Mesendoderm (in vitro differentiated cells): ENCODE measurements at regions not wholly inside any gene's neighbourhood (a gene's known extent, or its start where the extent isn't known, plus 50 kb on each side); places are given as distances from the start of the nearest gene placed in this dataset.

Source experiments
- DNase-seq: peaks from one replicate; pipeline ENCODE4 v3.0.0; 2013
- H2AK5ac ChIP-seq: 2 replicates; pipeline ENCODE4 v1.6.1; 2013; ENCODE audit warnings: low read length, inconsistent platforms
- H2BK120ac ChIP-seq: 2 replicates; pipeline ENCODE4 v1.6.1; 2013; ENCODE audit warnings: low read depth, mild to moderate bottlenecking, low read length, moderate library complexity, mixed read lengths
- H2BK15ac ChIP-seq: replicated peaks from 2 replicates; pipeline ENCODE4 v1.6.1; 2013; ENCODE audit warnings: low read depth, mild to moderate bottlenecking, moderate library complexity
- H2BK5ac ChIP-seq: 2 replicates; pipeline ENCODE4 v1.6.1; 2013; ENCODE audit warnings: low read length, inconsistent platforms
- H3K18ac ChIP-seq: 2 replicates; pipeline ENCODE4 v1.6.1; 2013; ENCODE audit warnings: mild to moderate bottlenecking, low read length, mixed read lengths
- H3K23ac ChIP-seq: one replicate; pipeline ENCODE4 v1.6.1; 2013; ENCODE audit warnings: low read length
- H3K27ac ChIP-seq: 2 replicates; pipeline ENCODE4 v1.5.1; 2013; ENCODE audit warnings: low read depth, mild to moderate bottlenecking, inconsistent platforms, low read length, moderate library complexity
- H3K27me3 ChIP-seq: 2 replicates; pipeline ENCODE4 v1.6.1; 2013; ENCODE audit warnings: low read length, control low read depth, mild to moderate bottlenecking, inconsistent platforms; ENCODE audit not compliant: insufficient read depth, poor library complexity
- H3K36me3 ChIP-seq: 2 replicates; pipeline ENCODE4 v1.6.1; 2013; ENCODE audit warnings: low read length, inconsistent platforms; ENCODE audit not compliant: control insufficient read depth, insufficient read depth
- H3K4ac ChIP-seq: one replicate; pipeline ENCODE4 v1.6.1; 2013; ENCODE audit warnings: low read depth, mild to moderate bottlenecking, low read length, moderate library complexity
- H3K4me1 ChIP-seq: 2 replicates; pipeline ENCODE4 v1.6.1; 2013; ENCODE audit warnings: low read depth, low read length, inconsistent platforms; ENCODE audit not compliant: control insufficient read depth
- H3K4me2 ChIP-seq: 2 replicates; pipeline ENCODE4 v1.6.1; 2013; ENCODE audit warnings: low read length
- H3K4me3 ChIP-seq: 2 replicates; pipeline ENCODE4 v1.5.1; 2013; ENCODE audit warnings: mild to moderate bottlenecking, low read length
- H3K56ac ChIP-seq: one replicate; pipeline ENCODE4 v1.6.1; 2013; ENCODE audit warnings: low read length
- H3K79me1 ChIP-seq: 2 replicates; pipeline ENCODE4 v1.6.1; 2013; ENCODE audit warnings: low read length, inconsistent platforms
- H3K79me2 ChIP-seq: 2 replicates; pipeline ENCODE4 v1.6.1; 2013; ENCODE audit warnings: mild to moderate bottlenecking, low read length; ENCODE audit not compliant: control insufficient read depth, insufficient read depth
- H3K9ac ChIP-seq: 2 replicates; pipeline ENCODE4 v1.6.1; 2013; ENCODE audit warnings: low read length, inconsistent platforms
- H4K5ac ChIP-seq: one replicate; pipeline ENCODE4 v1.6.1; 2013; ENCODE audit warnings: low read length
- H4K8ac ChIP-seq: one replicate; pipeline ENCODE4 v1.6.1; 2013; ENCODE audit warnings: low read depth, mild to moderate bottlenecking, control low read depth, low read length, moderate library complexity
- WGBS: extraction: QIAGEN DNeasy Blood & Tissue Kit; methylation state at CpG from one replicate; pipeline ENCODE4 v1.1.7; 2013; ENCODE audit warnings: low lambda C conversion rate, missing lambda C conversion rate; ENCODE audit not compliant: insufficient coverage; ENCODE audit errors: extremely low coverage; 5-methylcytosine and 5-hydroxymethylcytosine counted together

- DNase-seq: no peak
- WGBS: no CpG with 5 or more reads among the region's 3 CpGs
- Histone ChIP-seq H3K79me1 (no peaks in the 10 kb centered on the region), H3K79me2 (no peaks in the 10 kb centered on the region), H3K4ac (no peak overlapping the region), H3K4me2 (no peak overlapping the region), H3K36me3 (no peaks in the 10 kb centered on the region), H3K4me3 (no peak overlapping the region), H3K4me1 (no peaks in the 10 kb centered on the region), H4K5ac (no peak overlapping the region), H2BK120ac (no peak overlapping the region), H3K23ac (no peak overlapping the region), H3K27ac (no peak overlapping the region), H3K9ac (no peak overlapping the region), H2BK15ac (no peak overlapping the region), H4K8ac (no peak overlapping the region), H3K27me3 (no peaks in the 10 kb centered on the region), H2BK5ac (no peak overlapping the region), H3K56ac (no peak overlapping the region), H2AK5ac (no peak overlapping the region), H3K18ac (no peak overlapping the region)
Observed at GRCh38 chr20:10868299-10868698, 194.5 kb upstream of the JAG1 start.

DNA sequence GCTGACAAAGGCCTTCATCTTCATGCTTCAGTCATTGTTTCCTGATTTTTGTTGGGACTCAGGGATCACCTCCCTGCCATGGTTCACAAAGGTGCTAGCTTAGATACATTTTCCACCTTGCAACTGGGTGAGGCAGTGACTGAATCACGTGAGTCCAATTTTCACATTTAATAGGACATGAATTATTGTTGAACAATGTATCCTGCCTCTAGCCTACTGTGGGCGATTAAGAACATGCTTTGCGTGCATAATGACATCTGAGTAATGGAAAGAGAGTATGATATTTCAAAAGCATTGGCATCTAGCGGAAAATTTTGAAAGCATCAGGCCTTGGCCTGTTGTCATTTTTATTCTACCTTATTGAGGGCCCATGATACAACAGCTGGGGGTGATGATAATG is 199.2 kb upstream of the JAG1 start:
- no peak overlapping the region for H2AK5ac ChIP-seq
- H3K27ac ChIP-seq: no peak overlapping the region
- no peaks in the 10 kb centered on the region for H3K79me2 ChIP-seq
- no peaks in the 10 kb centered on the region for H3K36me3 ChIP-seq
- no peaks in the 10 kb centered on the region for H3K79me1 ChIP-seq
- no peaks in the 10 kb centered on the region for H3K27me3 ChIP-seq
- H2BK15ac ChIP-seq: no peak overlapping the region
- no CpG with 5 or more reads among the region's 4 CpGs for whole genome bisulfite sequencing
- no peaks in the 10 kb centered on the region for H3K4me1 ChIP-seq
- H3K9ac ChIP-seq: no peak overlapping the region
- H3K4me2 ChIP-seq: no peak overlapping the region
- no peak overlapping the region for H3K56ac ChIP-seq
- H4K5ac ChIP-seq: no peak overlapping the region
- no peak overlapping the region for H3K18ac ChIP-seq
- no peak overlapping the region for H3K4ac ChIP-seq
- H2BK5ac ChIP-seq: no peak overlapping the region
- no peak overlapping the region for H2BK120ac ChIP-seq
- no peak overlapping the region for H4K8ac ChIP-seq
- DNase-seq: no peak
- H3K4me3 ChIP-seq: no peak overlapping the region
- no peak overlapping the region for H3K23ac ChIP-seq

DNA sequence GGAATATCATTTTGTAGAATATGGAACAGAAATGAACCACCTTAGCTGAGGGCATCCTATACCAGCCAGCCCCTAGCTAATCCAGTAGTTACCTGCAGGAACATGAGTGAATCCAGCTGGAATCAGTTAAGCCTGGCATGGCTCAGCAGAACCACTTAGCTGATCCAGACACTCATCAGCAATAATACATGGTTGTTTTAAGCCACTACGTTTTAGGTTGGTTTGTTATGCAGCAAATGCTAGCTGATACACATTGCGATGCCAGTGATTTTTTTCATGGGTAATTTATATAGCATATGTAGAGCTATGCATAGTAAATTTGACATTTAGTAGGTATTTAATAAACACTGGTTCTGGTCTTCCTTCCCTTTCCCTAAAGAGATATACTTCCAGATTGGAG is 201.9 kb upstream of the JAG1 start:
- Histone ChIP-seq H3K4me3 (no peak overlapping the region), H3K79me2 (no peaks in the 10 kb centered on the region), H3K36me3 (no peaks in the 10 kb centered on the region), H3K27ac (no peak overlapping the region), H2AK5ac (no peak overlapping the region), H3K18ac (no peak overlapping the region), H3K4me1 (no peaks in the 10 kb centered on the region), H4K8ac (no peak overlapping the region), H4K5ac (no peak overlapping the region), H3K23ac (no peak overlapping the region), H2BK15ac (no peak overlapping the region), H3K79me1 (no peaks in the 10 kb centered on the region), H3K4me2 (no peak overlapping the region), H2BK120ac (no peak overlapping the region), H2BK5ac (no peak overlapping the region), H3K9ac (no peak overlapping the region), H3K4ac (no peak overlapping the region), H3K27me3 (no peaks in the 10 kb centered on the region), H3K56ac (no peak overlapping the region)
- DNase-seq: no peak
- WGBS: no CpG with 5 or more reads among the region's 2 CpGs

DNA sequence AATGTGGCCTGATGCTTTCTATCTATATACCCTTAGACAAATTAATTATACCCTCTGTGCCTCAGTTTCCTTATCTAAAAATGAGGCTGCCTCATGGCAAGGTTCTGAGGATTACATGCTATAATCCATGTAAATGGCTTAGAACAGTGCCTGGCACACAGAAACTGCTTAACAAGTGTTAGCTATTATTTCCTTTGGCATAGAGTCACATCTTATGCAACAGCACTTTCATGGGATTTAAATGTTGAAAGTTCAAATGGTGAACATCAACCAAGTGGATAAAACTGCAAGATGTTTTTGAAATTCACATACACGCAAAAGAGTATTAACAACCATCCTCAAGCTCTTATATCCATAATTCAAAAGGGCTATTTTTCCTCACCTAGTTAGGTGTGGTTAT is 202.8 kb upstream of the JAG1 start:
- Histone ChIP-seq H3K56ac (no peak overlapping the region), H4K8ac (no peak overlapping the region), H3K4me2 (no peak overlapping the region), H2BK120ac (no peak overlapping the region), H3K23ac (no peak overlapping the region), H3K27ac (no peak overlapping the region), H3K79me1 (no peaks in the 10 kb centered on the region), H3K79me2 (no peaks in the 10 kb centered on the region), H3K4me1 (no peaks in the 10 kb centered on the region), H2BK15ac (no peak overlapping the region), H3K9ac (no peak overlapping the region), H2AK5ac (no peak overlapping the region), H4K5ac (no peak overlapping the region), H2BK5ac (no peak overlapping the region), H3K18ac (no peak overlapping the region), H3K4me3 (no peak overlapping the region), H3K27me3 (no peaks in the 10 kb centered on the region), H3K36me3 (no peaks in the 10 kb centered on the region), H3K4ac (no peak overlapping the region)
- DNase-seq: no peak
- no CpG with 5 or more reads among the region's 1 CpG for WGBS

DNA sequence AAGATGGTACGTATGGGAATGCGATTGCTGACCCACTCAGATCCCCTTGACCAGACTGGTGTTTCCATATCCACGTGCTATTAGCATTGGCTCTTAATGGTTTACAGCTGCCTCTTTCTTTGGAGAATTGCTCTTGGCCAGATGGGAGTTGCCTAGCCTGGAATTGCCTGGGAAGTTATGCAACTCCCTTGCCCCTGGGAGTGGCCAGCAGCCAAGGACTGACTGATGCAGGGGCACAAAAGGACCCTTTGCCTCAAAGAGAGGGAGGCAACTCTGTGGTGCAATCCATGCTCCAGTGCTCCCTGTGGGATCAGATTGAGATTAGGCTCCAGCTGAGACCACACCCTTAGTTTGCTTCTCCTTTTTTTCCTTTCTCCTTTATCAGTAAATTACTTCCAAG is 203.5 kb upstream of the JAG1 start:
- Histone ChIP-seq H3K4me1 (no peaks in the 10 kb centered on the region), H3K23ac (no peak overlapping the region), H3K18ac (no peak overlapping the region), H3K27me3 (no peaks in the 10 kb centered on the region), H2BK5ac (no peak overlapping the region), H2AK5ac (no peak overlapping the region), H3K9ac (no peak overlapping the region), H4K8ac (no peak overlapping the region), H3K56ac (no peak overlapping the region), H3K79me2 (no peaks in the 10 kb centered on the region), H3K4me3 (no peak overlapping the region), H3K4ac (no peak overlapping the region), H2BK120ac (no peak overlapping the region), H3K4me2 (no peak overlapping the region), H3K36me3 (no peaks in the 10 kb centered on the region), H4K5ac (no peak overlapping the region), H3K79me1 (no peaks in the 10 kb centered on the region), H3K27ac (no peak overlapping the region), H2BK15ac (no peak overlapping the region)
- no CpG with 5 or more reads among the region's 3 CpGs for WGBS
- no peak for DNase-seq

GRCh38 chr20:10883166-10883565 is 209.4 kb upstream of the JAG1 start:
- Histone ChIP-seq H3K9ac (no peak overlapping the region), H3K4me2 (no peak overlapping the region), H3K36me3 (no peaks in the 10 kb centered on the region), H2BK120ac (no peak overlapping the region), H4K5ac (no peak overlapping the region), H3K4me3 (no peak overlapping the region), H3K27ac (no peak overlapping the region), H3K56ac (no peak overlapping the region), H2AK5ac (no peak overlapping the region), H4K8ac (no peak overlapping the region), H2BK5ac (no peak overlapping the region), H3K4ac (no peak overlapping the region), H2BK15ac (no peak overlapping the region), H3K18ac (no peak overlapping the region), H3K23ac (no peak overlapping the region), H3K79me1 (no peaks in the 10 kb centered on the region), H3K27me3 (no peaks in the 10 kb centered on the region), H3K79me2 (no peaks in the 10 kb centered on the region), H3K4me1 (no peaks in the 10 kb centered on the region)
- no peak for DNase-seq
- no CpG with 5 or more reads among the region's 3 CpGs for WGBS
